ENCODE measurements at regions not wholly inside any gene's neighbourhood (a gene's known extent, or its start where the extent isn't known, plus 50 kb on each side); places are given as distances from the start of the nearest gene placed in this dataset.

GRCh38 chr3:96192966-96193550 lies 621.3 kb upstream of the EPHA6 start:
- no peaks in the 10 kb centered on the region for H3K4me1 ChIP-seq (ENCODE audit: control insufficient read depth, extremely low read depth, insufficient read depth, low read length)
- H3K4me2 ChIP-seq (ENCODE audit: extremely low read depth, insufficient read depth, low read length) = no peak overlapping the region
- no peak overlapping the region for H3K4me3 ChIP-seq (replicated peaks in 1 of 4; ENCODE audit: control extremely low read depth in 1 of 4, insufficient read depth in 1 of 4, low read depth in 3 of 4, low read length in 4 of 4)
- DNase-seq (ENCODE audit: low read depth in 2 of 2) = no peak
- no peak overlapping the region for H3K27ac ChIP-seq (ENCODE audit: insufficient read depth, low read length)
- no peaks in the 10 kb centered on the region for H3K9me3 ChIP-seq (ENCODE audit: control insufficient read depth, insufficient read depth, low read depth, low read length)
- no peak for TF ChIP-seq CTCF (conservative IDR thresholded peaks at IDR 0.05 in 1 of 2, IDR thresholded peaks at IDR 0.05 in 1 of 2; ENCODE audit: low read depth in 1 of 2, low read length in 2 of 2)
- no peak for TF ChIP-seq EZH2 (IDR thresholded peaks at IDR 0.05; ENCODE audit: low read length, missing control alignments)
- no peak overlapping the region for H2AFZ ChIP-seq (ENCODE audit: low read length)
- H3K79me2 ChIP-seq (ENCODE audit: control insufficient read depth, insufficient read depth, low read length) = no peaks in the 10 kb centered on the region
- no peak overlapping the region for H3K9ac ChIP-seq (ENCODE audit: insufficient read depth, low read length)
- H3K36me3 ChIP-seq (ENCODE audit: control insufficient read depth, insufficient read depth, low read length) = no peaks in the 10 kb centered on the region
- no peaks in the 10 kb centered on the region for H4K20me1 ChIP-seq (ENCODE audit: control insufficient read depth, extremely low read depth, insufficient read depth, low read length)
- no peaks in the 10 kb centered on the region for H3K27me3 ChIP-seq (ENCODE audit: control insufficient read depth, insufficient read depth, low read length)

- no peak overlapping the region for H3K27ac ChIP-seq (ENCODE audit: insufficient read depth, low read length)
- DNase-seq (ENCODE audit: low read depth in 2 of 2) = no peak
- TF ChIP-seq CTCF (conservative IDR thresholded peaks at IDR 0.05 in 1 of 2, IDR thresholded peaks at IDR 0.05 in 1 of 2; ENCODE audit: low read depth in 1 of 2, low read length in 2 of 2) = no peak
- TF ChIP-seq EZH2 (IDR thresholded peaks at IDR 0.05; ENCODE audit: low read length, missing control alignments) = no peak
- H2AFZ ChIP-seq (ENCODE audit: low read length) = no peak overlapping the region
- H3K4me1 ChIP-seq (ENCODE audit: control insufficient read depth, extremely low read depth, insufficient read depth, low read length) = no peaks in the 10 kb centered on the region
- no peaks in the 10 kb centered on the region for H3K27me3 ChIP-seq (ENCODE audit: control insufficient read depth, insufficient read depth, low read length)
- H3K9me3 ChIP-seq (ENCODE audit: control insufficient read depth, insufficient read depth, low read depth, low read length) = no peaks in the 10 kb centered on the region
- no peak overlapping the region for H3K4me3 ChIP-seq (replicated peaks in 1 of 4; ENCODE audit: control extremely low read depth in 1 of 4, insufficient read depth in 1 of 4, low read depth in 3 of 4, low read length in 4 of 4)
- H3K79me2 ChIP-seq (ENCODE audit: control insufficient read depth, insufficient read depth, low read length) = no peaks in the 10 kb centered on the region
- no peak overlapping the region for H3K9ac ChIP-seq (ENCODE audit: insufficient read depth, low read length)
- H3K36me3 ChIP-seq (ENCODE audit: control insufficient read depth, insufficient read depth, low read length) = no peaks in the 10 kb centered on the region
- no peak overlapping the region for H3K4me2 ChIP-seq (ENCODE audit: extremely low read depth, insufficient read depth, low read length)
- H4K20me1 ChIP-seq (ENCODE audit: control insufficient read depth, extremely low read depth, insufficient read depth, low read length) = no peaks in the 10 kb centered on the region
Measured at GRCh38 chr3:96200897-96201296, 613.5 kb upstream of the EPHA6 start.

GRCh38 chr3:96201463-96201862 lies 612.9 kb upstream of the EPHA6 start:
- DNase-seq (ENCODE audit: low read depth in 2 of 2) = no peak
- H3K4me2 ChIP-seq (ENCODE audit: extremely low read depth, insufficient read depth, low read length) = no peak overlapping the region
- H3K27ac ChIP-seq (ENCODE audit: insufficient read depth, low read length) = no peak overlapping the region
- TF ChIP-seq CTCF (conservative IDR thresholded peaks at IDR 0.05 in 1 of 2, IDR thresholded peaks at IDR 0.05 in 1 of 2; ENCODE audit: low read depth in 1 of 2, low read length in 2 of 2) (no peak), EZH2 (IDR thresholded peaks at IDR 0.05; ENCODE audit: low read length, missing control alignments) (no peak)
- H3K9me3 ChIP-seq (ENCODE audit: control insufficient read depth, insufficient read depth, low read depth, low read length) = no peaks in the 10 kb centered on the region
- H2AFZ ChIP-seq (ENCODE audit: low read length) = no peak overlapping the region
- H3K4me3 ChIP-seq (replicated peaks in 1 of 4; ENCODE audit: control extremely low read depth in 1 of 4, insufficient read depth in 1 of 4, low read depth in 3 of 4, low read length in 4 of 4) = no peak overlapping the region
- H3K4me1 ChIP-seq (ENCODE audit: control insufficient read depth, extremely low read depth, insufficient read depth, low read length) = no peaks in the 10 kb centered on the region
- H4K20me1 ChIP-seq (ENCODE audit: control insufficient read depth, extremely low read depth, insufficient read depth, low read length) = no peaks in the 10 kb centered on the region
- H3K9ac ChIP-seq (ENCODE audit: insufficient read depth, low read length) = no peak overlapping the region
- H3K79me2 ChIP-seq (ENCODE audit: control insufficient read depth, insufficient read depth, low read length) = no peaks in the 10 kb centered on the region
- no peaks in the 10 kb centered on the region for H3K36me3 ChIP-seq (ENCODE audit: control insufficient read depth, insufficient read depth, low read length)
- H3K27me3 ChIP-seq (ENCODE audit: control insufficient read depth, insufficient read depth, low read length) = no peaks in the 10 kb centered on the region
